BE2C (cell line): ENCODE measurements at regions not wholly inside any gene's neighbourhood (a gene's known extent, or its start where the extent isn't known, plus 50 kb on each side); places are given as distances from the start of the nearest gene placed in this dataset.

ENCODE experiments used
- DNase-seq: peaks from one replicate; pipeline ENCODE4 v3.0.0-alpha.2; 2020
- H3K27me3 ChIP-seq: fragments of 250-450 bp; sonication (Bioruptor Pico); 2 replicates; pipeline ENCODE4 v1.5.1; 2020; ENCODE audit warnings: mild to moderate bottlenecking
- H3K36me3 ChIP-seq: fragments of 250-450 bp; sonication (Bioruptor Pico); 2 replicates; pipeline ENCODE4 v1.5.1; 2020; ENCODE audit warnings: mild to moderate bottlenecking
- H3K4me1 ChIP-seq: fragments of 250-450 bp; sonication (Bioruptor Pico); 2 replicates; pipeline ENCODE4 v1.5.1; 2020
- H3K4me3 ChIP-seq: 2 replicates; pipeline ENCODE4 v1.5.1; 2011; ENCODE audit warnings: low read depth, low read length
- H3K9me3 ChIP-seq: fragments of 250-450 bp; sonication (Bioruptor Pico); 2 replicates; pipeline ENCODE4 v1.5.1; 2020
- CTCF ChIP-seq: IDR thresholded peaks from 2 replicates; pipeline ENCODE4 v1.5.1; 2012; ENCODE audit warnings: mild to moderate bottlenecking, low read depth, low read length

- Histone ChIP-seq H3K4me1 (no peaks in the 10 kb centered on the region), H3K27me3 (no peaks in the 10 kb centered on the region), H3K4me3 (no peak overlapping the region), H3K36me3 (no peaks in the 10 kb centered on the region), H3K9me3 (no peaks in the 10 kb centered on the region)
- no peak for TF ChIP-seq CTCF
- DNase-seq: no peak
Observed at GRCh38 chr20:57829805-57830514, 120.1 kb upstream of the PMEPA1 start.

GRCh38 chr20:57829336-57829735, 119.5 kb upstream of the PMEPA1 start:
- no peak overlapping the region for H3K4me3 ChIP-seq
- H3K27me3 ChIP-seq: no peaks in the 10 kb centered on the region
- no peak for DNase-seq
- H3K36me3 ChIP-seq: no peaks in the 10 kb centered on the region
- H3K4me1 ChIP-seq: no peaks in the 10 kb centered on the region
- TF ChIP-seq CTCF: no peak
- no peaks in the 10 kb centered on the region for H3K9me3 ChIP-seq

GRCh38 chr20:57828696-57829095, 118.9 kb upstream of the PMEPA1 start:
- H3K27me3 ChIP-seq: no peaks in the 10 kb centered on the region
- DNase-seq: no peak

GRCh38 chr20:57826666-57827287, 117.0 kb upstream of the PMEPA1 start:
- H3K4me1 ChIP-seq: no peaks in the 10 kb centered on the region
- H3K9me3 ChIP-seq: no peaks in the 10 kb centered on the region
- no peak for TF ChIP-seq CTCF
- H3K4me3 ChIP-seq: no peak overlapping the region
- no peak for DNase-seq
- H3K36me3 ChIP-seq: no peaks in the 10 kb centered on the region
- no peaks in the 10 kb centered on the region for H3K27me3 ChIP-seq

More at GRCh38 chr20:57828696-57829095, 118.9 kb upstream of the PMEPA1 start:
- no peak for TF ChIP-seq CTCF
- Histone ChIP-seq H3K9me3 (no peaks in the 10 kb centered on the region), H3K4me1 (no peaks in the 10 kb centered on the region), H3K36me3 (no peaks in the 10 kb centered on the region), H3K4me3 (no peak overlapping the region)

GRCh38 chr20:57824909-57825308, 115.1 kb upstream of the PMEPA1 start:
- Histone ChIP-seq H3K27me3 (no peaks in the 10 kb centered on the region), H3K36me3 (no peaks in the 10 kb centered on the region), H3K4me1 (peaks cover 2% of the 10 kb centered on the region; the same call in 1 of the 2 replicates), H3K4me3 (no peak overlapping the region), H3K9me3 (no peaks in the 10 kb centered on the region)
- no peak for DNase-seq
- TF ChIP-seq CTCF: no peak

GRCh38 chr20:57821935-57822334, 112.1 kb upstream of the PMEPA1 start:
- Histone ChIP-seq H3K27me3 (no peaks in the 10 kb centered on the region), H3K36me3 (no peaks in the 10 kb centered on the region), H3K4me3 (no peak overlapping the region), H3K4me1 (peaks cover 6% of the 10 kb centered on the region), H3K9me3 (no peaks in the 10 kb centered on the region)
- DNase-seq: no peak
- TF ChIP-seq CTCF: no peak
